GM18909 (cell line): ENCODE measurements at regions not wholly inside any gene's neighbourhood (a gene's known extent, or its start where the extent isn't known, plus 50 kb on each side); places are given as distances from the start of the nearest gene placed in this dataset.
"Not testable (repeated sequence)": the region's sequence is repeated elsewhere in the genome, so short reads cannot be mapped to it uniquely, and the experiment has no call there.

Experiments
- ATAC-seq: cut with Tn5 transposase; IDR thresholded peaks from one replicate; pipeline ENCODE4 v1.9.1; 2021; ENCODE audit warnings: mild to moderate bottlenecking; ENCODE audit not compliant: unreplicated experiment, poor library complexity

GRCh38 chr4:56156141-56156540 lies 207.4 kb downstream of the CEP135 start:
- ATAC-seq: no peak

DNA sequence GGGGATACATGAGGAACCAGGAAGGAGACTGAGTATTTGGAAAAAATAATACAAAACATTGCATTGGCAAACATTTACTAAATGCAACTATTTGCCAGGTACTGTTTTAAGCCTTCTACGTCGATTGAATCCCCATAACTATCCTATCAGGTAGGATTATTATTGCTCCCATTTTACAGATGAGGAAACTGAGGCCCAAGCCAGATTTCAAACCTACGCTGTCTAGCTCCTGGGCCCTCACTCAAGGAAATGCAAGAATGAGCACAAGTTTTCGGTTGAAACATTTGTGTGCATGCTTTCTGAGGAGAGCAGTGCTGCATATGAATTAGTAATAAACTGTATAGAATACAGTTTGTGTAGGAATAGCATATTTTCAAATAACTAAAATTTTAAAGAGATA lies 206.7 kb downstream of the CEP135 start:
- ATAC-seq: no peak

GRCh38 chr4:56149591-56149990 lies 200.8 kb downstream of the CEP135 start:
- ATAC-seq: no peak

DNA sequence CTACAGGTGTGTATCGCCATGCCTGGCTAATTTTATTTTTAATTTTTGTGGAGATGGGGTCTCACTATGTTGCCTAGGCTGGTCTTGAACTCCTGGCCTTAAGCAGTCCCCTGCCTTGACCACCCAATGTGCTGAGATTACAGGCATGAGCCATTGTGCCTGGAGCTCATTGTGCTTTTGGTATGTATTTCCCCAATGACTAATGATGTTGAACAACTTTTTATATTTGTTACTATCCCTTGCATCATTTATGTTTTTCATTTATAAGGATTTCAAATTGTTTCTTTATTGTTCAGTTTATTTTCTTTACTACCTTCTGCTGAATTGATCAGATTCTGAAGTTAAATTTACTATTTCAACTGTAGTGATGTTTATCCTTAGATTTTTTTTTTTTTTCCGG lies 199.7 kb downstream of the CEP135 start:
- no peak for ATAC-seq

GRCh38 chr4:56147371-56147770 lies 198.6 kb downstream of the CEP135 start:
- ATAC-seq: no peak

DNA sequence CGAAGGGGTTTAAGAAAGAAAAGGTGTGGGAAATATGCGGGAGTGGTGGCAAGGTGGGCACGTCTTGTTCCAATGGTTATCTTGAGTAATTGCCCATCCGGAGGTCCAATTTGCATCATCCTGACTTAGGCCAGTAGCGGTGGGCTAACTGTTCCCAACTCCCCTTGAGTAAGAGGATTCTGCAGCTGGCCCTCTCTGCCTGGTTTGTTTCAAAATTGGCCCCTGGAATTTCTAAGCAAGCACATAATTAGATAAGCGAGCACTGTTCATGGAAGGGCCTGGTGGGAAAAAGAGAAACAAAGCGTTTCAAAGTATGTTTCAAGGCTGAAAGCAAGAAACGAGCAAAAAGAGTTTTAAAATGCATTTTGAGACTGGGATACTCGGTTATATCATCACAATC lies 198.2 kb downstream of the CEP135 start:
- no peak for ATAC-seq

GRCh38 chr4:56142088-56142487 lies 193.3 kb downstream of the CEP135 start:
- no peak for ATAC-seq

GRCh38 chr4:56139241-56139827 lies 190.6 kb downstream of the CEP135 start:
- no peak for ATAC-seq

GRCh38 chr4:56134834-56135233 lies 186.1 kb downstream of the CEP135 start:
- ATAC-seq: not testable (repeated sequence)

DNA sequence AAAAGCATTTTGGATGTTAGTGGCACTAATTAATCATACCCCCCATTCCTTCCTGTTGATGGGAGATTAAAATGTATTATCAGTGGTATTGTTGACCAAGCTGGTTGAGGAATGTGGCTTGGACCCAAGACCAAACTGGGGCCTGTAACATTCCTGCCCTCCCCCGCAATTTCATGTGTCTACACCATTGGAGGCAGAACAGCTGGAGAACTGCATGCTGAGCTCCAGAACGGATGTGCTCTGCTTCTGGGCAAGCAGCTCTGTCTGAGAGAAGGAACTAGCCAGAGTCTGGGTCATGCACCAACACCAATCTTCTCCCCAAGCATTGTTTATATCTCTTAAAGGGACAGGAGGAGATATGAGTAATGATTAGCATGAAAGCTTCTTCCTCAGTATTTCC lies 185.5 kb downstream of the CEP135 start:
- no peak for ATAC-seq

DNA sequence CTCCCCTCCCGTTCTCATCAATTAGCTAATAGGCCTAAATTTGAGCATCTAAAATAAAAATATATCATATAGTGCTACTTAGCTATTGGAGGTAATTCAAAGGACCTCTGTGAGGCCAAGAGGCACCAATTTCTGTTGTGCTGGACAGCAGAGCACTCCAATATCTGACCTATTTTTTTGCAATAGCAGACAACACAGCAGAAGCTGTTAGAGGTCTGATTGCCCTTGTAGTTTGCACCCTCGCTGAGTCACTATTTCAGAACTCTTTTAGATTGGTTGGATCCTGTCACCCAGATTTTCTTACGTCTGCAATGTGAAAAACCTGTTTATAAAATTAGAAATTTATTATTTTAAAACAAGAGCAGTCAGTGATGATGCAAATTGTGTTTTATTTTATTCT lies 184.1 kb downstream of the CEP135 start:
- ATAC-seq: no peak

GRCh38 chr4:56132188-56132587 lies 183.4 kb downstream of the CEP135 start:
- ATAC-seq: not testable (repeated sequence)

GRCh38 chr4:56130606-56131155 lies 181.9 kb downstream of the CEP135 start:
- no peak for ATAC-seq

DNA sequence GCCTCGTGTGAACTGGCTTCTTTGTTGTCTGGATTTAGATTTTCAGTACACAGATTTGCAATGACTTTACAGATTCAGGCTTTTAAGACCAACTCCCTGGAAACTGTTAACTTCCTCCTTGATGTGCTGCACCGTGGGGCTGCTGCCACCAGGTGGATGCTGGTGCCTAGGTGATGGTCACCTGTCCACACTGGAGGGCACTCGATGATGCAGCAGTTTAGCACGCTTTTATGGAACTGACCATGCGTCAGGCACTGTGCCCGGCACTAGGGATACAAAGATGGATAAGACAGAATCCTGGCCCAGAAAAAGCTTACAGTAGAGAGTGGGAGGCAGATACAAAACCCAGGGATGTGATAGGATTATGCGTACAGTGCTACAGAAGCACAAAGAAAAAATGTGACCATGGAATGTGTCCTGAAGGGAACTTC lies 180.7 kb downstream of the CEP135 start:
- ATAC-seq: peak; percentile 57

- no peak for ATAC-seq
Measured at GRCh38 chr4:56128213-56128612, 179.5 kb downstream of the CEP135 start.

- no peak for ATAC-seq
Measured at GRCh38 chr4:56127716-56128115, 179.0 kb downstream of the CEP135 start.

- ATAC-seq: no peak
Measured at GRCh38 chr4:56123547-56123946, 174.8 kb downstream of the CEP135 start.

DNA sequence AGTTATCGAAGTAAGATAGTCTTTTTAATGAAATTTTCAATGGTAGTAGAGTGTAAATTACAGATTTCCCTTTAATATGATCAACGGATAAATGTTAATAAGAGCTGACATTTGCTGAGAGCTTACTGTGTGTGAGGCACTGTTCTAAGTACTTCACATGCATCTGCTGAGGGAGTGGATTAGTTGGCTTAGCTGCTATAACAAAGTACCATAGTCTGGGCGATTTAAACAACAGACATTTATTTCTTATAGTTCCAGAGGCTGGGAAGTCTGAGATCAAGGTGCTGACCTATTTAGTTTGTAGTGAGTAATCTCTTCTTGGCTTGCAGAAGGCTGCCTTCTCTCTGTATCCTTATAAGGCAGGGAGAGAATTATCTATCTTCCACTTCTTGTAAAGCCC lies 174.3 kb downstream of the CEP135 start:
- no peak for ATAC-seq

- ATAC-seq: no peak
Measured at GRCh38 chr4:56118845-56119244, 170.1 kb downstream of the CEP135 start.

DNA sequence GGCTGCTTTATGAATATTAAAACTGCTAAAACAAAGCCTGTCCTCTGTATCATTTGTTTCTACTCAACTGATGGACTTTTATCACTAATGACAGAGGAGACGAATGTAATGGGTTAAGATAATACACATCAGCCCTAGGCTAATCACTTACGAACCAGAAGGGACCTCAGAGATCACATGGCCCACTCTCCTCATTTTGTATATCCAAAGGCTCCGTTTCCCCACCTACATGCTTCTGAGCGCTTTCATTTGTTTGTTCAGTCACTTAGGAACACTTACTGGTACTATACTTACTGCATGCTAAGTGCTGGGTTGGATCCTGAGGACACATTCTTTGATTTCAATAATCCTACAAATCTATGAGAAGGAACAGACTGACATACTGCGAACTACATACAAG lies 169.3 kb downstream of the CEP135 start:
- ATAC-seq: no peak

DNA sequence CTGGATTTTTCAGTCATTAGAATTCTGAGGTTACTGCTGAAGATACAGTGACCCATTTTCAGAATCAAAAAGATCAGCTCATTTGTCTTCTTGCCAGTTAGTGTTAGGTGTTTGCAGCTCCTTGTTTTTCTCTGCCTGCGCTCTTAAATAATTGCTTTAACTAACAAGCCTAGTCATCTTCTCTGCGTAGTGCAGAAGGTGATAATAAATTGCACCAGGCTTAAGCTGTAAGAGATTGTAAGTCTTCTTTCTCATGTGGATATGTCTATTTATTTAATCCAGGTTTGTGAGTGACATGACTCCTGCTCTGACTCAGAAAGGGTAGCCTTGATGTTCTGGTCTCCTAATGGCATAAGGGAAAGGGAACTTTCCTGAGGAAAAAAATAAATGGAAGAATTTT lies 167.2 kb downstream of the CEP135 start:
- no peak for ATAC-seq

DNA sequence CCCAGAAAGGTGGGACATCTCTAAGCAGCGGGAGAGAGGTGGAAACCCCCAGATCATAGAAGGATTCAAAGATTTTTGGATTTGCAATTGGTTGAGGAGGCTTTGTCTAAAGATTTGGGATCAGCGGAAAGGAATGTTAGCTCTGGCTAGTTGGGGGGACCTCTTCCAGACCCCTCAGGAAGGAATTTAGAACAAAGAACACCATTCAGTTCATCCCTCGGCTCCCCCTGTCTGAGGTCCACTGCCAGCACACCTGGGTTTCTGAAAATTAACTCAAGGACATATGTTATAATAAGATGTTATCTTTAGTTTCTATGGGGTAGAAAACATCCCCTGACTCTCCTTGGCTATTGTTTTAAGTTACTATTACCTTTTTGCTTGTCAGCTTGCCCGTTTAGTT lies 163.6 kb downstream of the CEP135 start:
- no peak for ATAC-seq
